Inflammatory macrophage (primary cell): ENCODE measurements at regions not wholly inside any gene's neighbourhood (a gene's known extent, or its start where the extent isn't known, plus 50 kb on each side); places are given as distances from the start of the nearest gene placed in this dataset.
"Not testable (repeated sequence)": the region's sequence is repeated elsewhere in the genome, so short reads cannot be mapped to it uniquely, and the experiment has no call there.

Experiments used
- DNase-seq, 2 donors: peaks; one replicate each; pipeline ENCODE4 v3.0.0-alpha.2; 2020 to 2022

DNA sequence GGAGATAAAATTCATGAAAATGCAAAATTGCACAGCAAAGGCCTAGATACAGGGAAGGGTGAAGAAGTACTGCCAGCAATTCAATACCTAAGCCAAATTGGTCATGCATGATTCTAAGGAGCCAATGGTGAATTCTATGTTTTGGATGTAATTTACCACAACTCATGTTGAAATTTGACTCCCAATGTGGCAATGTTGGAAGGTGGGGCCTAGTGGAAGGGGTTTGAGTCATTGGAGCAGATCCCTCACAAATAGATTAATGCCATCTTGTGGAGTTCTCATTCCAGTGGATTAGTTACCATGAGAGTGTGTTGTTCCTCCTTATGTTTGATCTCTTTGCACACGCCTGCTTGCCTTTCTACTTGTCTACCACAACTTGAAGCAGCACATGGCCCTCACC is 194.0 kb upstream of the ALG10 start:
- no peak for DNase-seq

DNA sequence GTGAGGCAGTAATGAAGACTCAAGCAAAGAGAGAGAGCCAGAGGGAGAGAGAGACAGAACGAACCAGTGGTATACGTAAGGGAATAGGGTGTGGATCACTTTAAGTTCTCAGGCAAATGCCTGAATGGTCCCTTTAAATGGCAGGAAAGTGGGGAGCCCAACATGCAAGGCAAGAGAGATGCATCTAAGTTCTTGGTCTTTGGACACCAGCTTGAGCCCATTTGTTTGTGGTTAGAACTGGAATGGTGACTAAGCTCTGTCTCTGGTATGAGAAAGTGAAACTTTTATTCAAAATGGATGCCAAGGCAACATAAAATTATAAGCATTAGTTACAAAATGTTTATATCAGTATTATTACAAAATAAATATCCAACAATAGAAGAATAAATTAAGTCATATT is 192.2 kb upstream of the ALG10 start:
- DNase-seq = no peak

DNA sequence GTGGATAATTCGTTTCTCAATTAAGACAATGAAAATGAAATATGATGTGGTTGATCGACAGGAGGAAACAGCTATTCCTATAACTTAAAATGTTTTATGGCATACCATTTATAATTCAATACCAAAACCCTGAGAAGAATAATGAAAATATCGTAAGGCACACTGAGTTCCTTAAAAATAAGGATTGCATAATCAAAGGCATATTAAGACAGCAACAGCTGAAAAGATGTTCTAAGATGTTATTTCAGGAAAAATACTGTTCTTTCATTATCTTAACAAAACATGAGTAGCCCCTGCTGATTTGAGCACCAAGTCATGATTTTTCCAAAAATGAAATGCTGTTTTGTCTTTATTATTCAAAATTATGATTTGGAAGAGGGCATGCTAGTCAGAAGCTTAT is 189.4 kb upstream of the ALG10 start:
- no peak for DNase-seq

DNA sequence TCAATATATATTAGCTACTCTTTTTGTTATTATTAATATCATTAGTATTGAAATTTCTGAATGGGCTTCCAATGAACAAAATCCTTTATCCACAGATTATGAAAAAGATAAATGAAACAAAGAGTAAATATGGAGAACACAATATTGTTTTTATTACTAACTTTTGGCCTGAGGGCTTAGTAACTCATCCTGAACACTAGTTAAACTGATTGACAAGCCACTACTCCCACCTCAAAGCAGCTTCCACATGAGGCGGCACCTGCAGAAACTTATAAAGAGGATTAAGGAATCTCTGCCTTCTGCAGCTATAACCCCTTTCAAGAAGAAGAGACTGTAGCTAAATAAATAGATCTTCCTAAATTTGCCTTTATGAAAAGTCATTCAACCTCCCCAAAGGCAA is 187.6 kb upstream of the ALG10 start:
- DNase-seq = no peak

DNA sequence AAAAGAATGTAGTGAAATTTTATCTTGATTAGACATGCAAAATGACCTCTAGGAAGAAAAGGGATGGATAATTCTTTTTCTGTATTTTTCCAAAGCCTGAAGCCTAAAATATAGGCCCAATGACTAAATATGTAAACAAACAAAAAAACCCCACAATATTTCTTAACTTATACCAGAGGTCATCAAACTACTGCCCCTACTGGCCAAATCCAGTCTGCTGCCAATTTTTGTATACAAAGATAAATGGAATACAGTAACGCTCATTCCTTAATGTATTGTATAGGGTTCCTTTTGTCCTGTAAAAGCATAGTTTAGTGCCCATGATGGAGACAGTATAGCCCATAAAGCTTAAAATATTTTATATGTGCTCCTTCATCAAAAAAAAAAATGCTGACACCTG is 145.7 kb upstream of the ALG10 start:
- no peak for DNase-seq

DNA sequence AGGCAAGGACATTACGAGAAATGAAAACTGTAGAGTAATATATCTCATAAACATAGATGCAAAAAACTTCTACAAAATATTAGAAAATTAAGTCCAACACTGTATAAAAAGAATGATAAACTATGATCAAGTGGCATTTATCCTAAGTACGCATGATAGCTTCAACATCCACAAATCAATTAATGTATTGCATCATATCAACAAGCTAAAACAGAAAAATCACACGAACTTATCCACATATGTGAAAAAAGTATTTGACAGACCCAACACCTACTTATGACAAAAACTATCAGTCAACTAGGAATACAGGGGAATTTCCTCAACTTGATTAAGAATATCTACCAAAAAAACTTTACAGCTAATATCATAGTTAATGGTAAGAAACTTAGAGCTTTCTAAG is 129.9 kb upstream of the ALG10 start:
- no peak for DNase-seq

DNA sequence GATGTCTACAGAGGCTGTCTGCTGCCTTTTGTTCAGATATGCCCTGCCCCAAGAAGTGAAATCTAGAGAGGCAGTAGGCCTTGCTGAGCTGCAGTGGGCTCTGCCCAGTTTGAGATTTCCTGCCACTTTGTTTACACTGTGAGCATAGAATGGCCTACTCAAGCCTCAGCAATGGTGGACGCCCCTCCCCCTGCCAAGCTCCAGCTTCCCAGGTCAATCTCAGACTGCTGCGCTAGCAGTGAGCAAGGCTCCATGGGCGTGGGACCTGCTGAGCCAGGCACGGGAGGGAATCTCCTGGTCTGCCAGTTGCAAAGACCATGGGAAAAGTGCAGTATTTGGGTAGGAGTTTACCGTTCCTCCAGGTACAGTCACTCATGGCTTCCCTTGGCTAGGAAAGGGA is 101.8 kb upstream of the ALG10 start:
- DNase-seq = not testable (repeated sequence)

DNA sequence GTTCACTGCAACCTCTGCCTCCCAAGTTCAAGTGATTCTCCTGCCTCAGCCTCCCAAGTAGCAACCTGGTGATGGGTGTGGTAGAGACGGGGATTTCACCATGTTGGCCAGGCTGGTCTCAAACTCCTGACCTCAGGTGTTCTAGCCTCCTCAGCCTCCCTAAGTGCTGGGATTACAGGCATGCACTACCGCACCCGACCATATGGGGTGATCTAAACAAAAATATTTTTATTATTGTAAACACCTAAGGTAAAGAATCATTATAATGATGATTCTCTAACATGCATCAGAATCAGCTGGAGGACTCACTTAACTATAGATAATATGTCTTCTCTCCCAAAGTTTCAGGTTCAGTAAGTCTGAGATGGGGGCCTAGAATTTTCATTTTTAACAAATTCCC is 96.2 kb upstream of the ALG10 start:
- DNase-seq = no peak

DNA sequence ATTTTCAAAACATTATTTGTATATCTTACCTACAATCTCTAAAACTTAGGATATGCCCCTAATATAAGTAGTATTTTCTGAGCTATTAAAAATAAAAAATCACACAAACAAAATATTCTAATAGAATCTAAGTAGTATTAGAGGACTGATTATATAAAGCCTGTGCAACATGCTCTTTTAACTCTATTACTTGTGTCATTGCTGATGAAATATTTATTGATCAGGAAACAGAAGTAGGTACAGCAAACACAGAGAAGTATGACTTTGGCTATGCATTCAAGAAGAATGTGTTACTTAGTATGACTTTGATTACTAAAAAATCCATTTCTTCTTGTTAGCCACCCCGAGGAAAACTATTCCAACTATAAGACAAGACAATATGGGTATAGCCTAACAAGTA is 84.6 kb upstream of the ALG10 start:
- DNase-seq = not testable (repeated sequence)

DNA sequence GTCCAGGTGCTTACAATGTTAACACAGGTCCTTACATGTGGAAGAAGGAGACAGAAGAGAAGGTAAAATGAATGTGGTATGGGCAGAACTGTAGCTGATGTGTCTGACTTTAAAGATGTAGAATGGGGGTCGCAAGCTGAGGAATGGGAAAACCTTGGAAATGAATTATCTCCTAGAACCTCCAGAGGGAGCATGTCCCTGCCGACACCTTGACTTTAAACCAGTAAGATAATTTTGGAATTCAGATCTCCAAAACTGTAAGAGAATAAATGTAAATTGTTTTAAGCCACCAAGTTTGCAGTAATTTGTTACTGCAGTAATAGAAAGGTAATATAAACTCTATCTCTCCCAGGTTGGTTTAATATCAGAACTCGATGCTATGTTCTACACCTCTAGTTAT is 80.1 kb upstream of the ALG10 start:
- no peak for DNase-seq

DNA sequence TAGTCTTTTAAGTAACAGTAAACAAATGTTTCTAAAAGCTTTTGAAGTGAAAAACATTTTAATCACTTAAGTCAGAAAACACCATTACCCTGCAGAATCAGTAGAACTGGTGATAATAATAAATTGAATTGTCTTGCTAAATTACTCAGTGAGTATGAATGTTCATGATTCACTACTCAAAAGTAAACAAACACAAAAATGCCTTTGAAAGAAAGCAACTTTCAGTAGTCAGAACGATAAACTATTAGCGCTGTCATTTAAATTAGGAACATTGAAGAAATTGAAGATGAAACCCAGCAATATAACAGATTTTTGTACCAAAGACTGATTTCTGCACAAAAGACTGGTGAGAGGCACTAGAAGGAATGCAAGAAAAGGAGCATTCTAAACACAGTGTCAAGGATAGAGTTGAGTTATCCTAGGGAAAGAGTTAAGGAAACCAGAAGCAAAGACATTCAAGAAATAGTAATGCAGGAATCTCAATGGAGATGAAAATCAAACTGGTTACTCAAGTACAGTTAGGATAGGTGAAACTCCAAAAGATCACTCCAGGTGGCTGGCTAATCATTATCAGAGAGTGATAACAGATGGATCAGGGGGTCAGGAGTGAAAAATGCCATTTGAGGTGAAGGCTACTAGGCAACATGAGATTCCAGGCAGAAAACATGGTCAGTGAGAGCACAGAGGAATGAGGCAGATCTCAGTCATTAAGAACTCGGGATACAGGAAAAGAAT is 77.4 kb upstream of the ALG10 start:
- DNase-seq = no peak

DNA sequence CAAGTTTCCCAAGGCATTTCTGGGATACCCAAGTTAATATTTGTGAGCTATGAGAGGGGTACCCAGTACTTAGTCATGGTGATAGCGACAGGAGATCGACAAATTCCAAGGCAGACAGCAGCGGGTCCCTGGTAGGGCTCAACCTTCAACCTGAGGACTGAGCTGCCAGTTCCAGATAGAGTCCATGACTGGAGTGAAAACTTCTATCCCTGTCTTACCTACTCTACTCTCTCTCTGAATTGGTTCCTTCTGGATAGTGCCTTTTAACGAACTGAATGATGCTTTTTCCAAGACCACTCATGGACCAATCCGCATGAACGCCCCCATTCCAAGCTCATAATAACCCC is 76.9 kb upstream of the ALG10 start:
- no peak for DNase-seq

DNA sequence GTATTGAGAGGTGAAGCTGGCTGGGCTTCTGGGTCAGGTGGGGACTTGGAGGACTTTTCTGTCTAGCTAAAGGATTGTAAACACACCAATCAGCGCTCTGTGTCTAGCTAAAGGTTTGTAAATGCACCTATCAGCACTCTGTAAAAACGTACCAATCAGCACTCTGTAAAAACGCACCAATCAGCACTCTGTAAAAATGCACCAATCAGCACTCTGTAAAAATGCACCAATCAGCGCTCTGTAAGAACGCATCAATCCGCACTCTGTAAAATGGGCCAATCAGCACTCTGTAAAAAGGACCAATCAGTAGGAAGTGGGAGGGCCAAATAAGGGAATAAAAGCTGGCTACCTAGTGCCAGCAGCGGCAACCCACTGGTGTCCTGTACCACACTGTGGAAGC is 56.1 kb upstream of the ALG10 start:
- DNase-seq = not testable (repeated sequence)

DNA sequence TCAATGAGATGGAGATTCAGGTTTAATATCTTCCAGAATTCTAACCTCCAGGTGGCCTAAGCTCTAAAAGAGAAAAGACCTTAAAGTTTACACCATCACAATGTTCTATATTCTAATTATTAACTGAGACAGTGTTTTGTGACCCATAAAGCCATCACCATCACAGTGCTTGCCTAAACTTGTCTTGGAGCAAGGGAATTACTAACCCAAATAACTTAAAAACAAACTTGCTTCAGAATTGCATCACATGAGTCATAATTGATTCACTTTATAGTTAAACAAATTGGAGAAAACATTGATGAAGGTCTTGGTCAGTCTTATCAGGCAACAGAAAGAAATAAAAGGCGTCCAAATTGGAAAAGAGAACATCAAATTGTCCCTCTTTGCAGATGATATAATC is 54.5 kb upstream of the ALG10 start:
- no peak for DNase-seq
